Hippocampal formation (tissue), 2 donors: ENCODE measurements at regions not wholly inside any gene's neighbourhood (a gene's known extent, or its start where the extent isn't known, plus 50 kb on each side); places are given as distances from the start of the nearest gene placed in this dataset.

Source experiments
- DNase-seq, 2 donors: peaks; one replicate each; lab custom pipeline; 2025; lab: John Stamatoyannopoulos, UW

GRCh38 chr3:25043749-25044148, 384.3 kb upstream of the RARB start:
- no peak for DNase-seq

DNA sequence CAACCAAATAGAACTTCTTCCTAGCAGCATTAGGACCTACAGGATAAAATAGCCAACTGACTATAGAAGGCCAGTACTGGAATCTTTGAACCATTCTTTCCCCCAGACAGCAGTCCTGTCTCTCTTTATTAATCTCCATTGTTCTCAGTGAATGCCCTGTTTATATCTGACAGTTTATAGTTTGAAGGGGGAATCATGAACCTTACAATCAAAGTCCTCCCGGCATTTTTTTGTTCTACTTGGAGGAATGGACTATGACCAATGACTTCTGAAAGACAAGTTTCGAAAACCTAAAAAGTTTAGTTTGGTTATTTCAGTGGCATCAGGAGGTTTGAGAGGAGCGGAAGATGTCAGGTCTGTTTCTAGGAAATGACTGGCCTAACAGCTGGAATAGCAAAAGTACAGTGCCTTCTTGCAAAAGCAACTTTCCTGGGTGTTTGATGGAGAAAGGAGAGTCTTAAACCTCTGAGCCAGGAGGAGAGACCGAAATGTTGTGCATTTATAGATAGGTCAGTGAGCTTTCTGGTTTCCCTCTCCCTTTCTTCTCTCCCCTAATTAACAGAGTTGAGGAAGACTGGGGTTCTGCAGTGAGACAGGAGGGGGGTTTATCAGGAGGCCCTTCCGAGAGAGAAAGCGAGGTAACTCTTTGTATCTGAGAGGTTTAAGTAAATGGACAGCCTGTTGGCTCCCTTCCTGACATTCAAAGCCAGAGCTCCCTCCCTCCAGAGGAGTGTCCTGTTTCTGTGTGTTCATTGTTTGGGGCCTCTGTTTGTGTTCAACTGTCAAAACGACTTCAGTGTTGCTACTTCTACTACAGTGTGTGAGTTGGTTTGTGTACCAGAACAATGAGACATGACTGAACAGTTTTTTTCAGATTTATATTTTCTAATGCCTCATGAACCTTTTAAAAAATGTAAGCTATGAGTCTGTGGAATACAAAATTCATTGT, 383.0 kb upstream of the RARB start:
- DNase-seq = peak; percentile 34 to 65

GRCh38 chr3:25046911-25047771, 380.9 kb upstream of the RARB start:
- no peak for DNase-seq

- no peak for DNase-seq
Measured at GRCh38 chr3:25049304-25049703, 378.8 kb upstream of the RARB start.

- no peak for DNase-seq
Measured at GRCh38 chr3:25053360-25053759, 374.7 kb upstream of the RARB start.

- no peak for DNase-seq
Measured at GRCh38 chr3:25056036-25056755, 371.9 kb upstream of the RARB start.

- DNase-seq = no peak
Measured at GRCh38 chr3:25056803-25057351, 371.2 kb upstream of the RARB start.

- no peak for DNase-seq
Measured at GRCh38 chr3:25057379-25057778, 370.7 kb upstream of the RARB start.

DNA sequence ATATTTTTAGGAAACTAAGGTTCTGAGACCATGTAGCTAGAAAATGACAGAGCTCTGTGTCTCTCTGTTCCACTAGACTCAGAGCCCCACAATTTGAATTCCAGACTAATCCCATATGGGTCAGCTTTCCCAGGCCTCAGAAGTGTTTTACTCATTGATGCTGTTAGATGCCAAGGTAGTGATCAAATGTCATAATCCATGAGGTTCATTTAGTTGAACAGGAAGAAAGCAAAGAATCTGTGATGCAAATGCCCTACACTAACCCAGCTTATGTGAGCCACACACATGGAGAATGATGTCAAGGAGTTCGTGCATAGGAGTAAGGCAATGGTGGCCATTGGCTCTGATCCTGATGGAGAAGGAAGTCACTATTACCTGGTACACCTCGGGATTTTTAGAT, 363.4 kb upstream of the RARB start:
- DNase-seq = no peak

GRCh38 chr3:25069970-25070369, 358.1 kb upstream of the RARB start:
- DNase-seq = no peak

DNA sequence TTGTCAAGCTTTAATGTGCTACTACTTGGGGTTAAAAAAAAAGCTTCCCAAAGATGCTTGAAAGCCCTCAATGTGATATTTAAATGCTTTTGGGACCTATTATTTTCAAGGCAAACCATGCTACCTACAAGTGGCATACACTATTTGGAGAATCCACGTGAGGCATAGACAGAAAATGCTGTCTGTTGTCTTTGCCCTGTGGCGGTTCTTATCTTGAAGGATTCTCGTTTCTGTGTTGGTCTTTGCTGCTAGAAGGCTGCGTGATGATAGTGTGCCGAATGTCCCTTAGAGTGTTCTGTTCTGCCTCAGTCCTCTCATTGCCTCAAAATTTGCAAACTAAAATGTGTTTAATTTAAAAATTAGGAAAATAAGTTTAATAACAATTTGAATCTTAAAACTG, 356.2 kb upstream of the RARB start:
- no peak for DNase-seq

DNA sequence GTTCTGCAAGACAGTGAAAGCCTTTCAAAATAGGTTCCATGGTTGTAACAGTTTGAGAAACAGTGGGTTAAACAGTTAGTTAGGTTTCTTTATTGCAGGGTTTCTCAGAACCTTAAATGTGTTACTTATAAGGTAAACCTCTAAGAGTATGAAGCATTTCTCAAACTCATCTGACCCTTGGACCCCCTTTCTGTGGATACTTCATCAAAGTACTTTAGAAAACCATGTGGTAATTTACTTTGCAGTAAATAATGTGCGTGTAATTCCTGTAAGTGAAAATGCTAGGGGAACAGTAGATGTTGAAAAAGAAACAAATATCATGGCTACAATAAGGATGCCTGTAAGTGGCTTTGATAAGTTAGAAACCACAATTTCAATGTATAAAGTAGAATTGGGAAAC, 354.6 kb upstream of the RARB start:
- DNase-seq = no peak

DNA sequence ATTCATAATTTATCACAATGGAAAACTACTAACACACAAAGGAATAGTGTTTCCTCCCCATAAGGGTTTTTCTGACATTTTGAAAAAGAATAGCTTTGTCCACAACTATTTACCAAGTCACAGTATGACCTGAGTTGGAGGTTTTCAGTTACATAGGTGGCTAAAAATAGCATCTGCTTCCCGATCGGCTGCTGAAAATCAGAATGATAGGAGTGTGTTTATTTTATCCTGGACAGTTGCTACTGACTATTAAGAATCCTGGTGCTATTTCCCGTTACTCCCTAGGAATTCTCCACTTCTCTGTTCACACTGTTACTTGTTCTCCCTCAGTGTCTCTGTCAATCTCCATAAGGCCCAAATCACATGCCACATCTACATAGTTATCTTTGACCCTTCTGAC, 353.9 kb upstream of the RARB start:
- DNase-seq = no peak

DNA sequence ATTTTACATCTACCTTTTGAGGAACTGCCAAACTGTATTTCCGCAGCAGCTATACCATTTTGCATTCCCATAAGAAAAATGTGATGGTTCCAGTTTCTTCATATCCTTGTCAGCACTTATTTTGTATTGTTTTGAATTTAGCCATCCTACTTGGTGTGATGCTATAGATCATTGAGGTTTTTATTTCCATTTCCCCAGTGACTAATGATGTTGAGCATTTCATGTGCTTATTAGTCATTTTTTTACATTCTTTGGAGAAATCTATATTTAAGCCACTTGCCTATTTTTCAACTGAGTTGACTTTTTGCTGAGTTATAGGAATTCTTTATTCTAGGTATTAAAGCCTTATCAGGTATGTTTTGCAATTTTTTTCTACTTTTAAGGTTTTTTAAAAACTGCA, 347.6 kb upstream of the RARB start:
- no peak for DNase-seq

GRCh38 chr3:25084016-25084415, 344.0 kb upstream of the RARB start:
- DNase-seq = no peak

DNA sequence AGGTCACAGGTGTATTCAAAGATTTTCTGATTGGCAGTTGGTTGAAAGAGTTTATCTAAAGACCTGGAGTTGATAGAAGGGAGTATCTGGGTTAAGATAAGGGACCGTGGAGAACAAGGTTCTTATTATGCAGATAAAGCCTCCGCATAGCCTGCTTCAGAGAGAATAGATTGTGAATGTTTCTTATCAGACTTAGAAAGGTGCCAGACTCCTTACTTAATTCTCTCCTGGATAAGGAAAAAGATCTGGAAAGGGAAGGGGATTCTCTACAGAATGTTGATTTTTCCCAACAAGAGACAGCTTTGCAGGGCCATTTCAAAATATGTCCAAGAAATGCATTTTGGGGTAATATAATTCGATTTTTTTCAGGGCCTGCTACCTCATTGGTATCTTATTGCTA, 341.3 kb upstream of the RARB start:
- no peak for DNase-seq

DNA sequence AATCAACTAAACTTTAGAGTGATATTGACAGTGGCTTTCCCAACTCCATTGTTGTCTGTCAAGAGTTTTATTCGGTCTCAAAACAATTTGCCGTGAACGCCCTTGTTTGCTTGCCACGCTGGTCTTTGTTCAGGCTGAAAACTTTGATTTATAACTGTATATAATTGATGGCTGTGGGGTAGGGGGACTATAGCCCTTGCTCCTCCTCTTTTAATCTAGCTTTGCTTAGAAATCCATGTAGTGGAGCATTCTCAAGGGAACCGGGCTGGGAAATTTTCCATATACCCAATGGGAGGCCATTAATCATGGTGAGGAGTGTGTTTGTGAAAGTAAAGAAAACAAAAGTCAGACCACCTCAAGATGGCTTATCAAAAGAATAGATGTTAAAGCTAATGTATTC, 339.8 kb upstream of the RARB start:
- no peak for DNase-seq

DNA sequence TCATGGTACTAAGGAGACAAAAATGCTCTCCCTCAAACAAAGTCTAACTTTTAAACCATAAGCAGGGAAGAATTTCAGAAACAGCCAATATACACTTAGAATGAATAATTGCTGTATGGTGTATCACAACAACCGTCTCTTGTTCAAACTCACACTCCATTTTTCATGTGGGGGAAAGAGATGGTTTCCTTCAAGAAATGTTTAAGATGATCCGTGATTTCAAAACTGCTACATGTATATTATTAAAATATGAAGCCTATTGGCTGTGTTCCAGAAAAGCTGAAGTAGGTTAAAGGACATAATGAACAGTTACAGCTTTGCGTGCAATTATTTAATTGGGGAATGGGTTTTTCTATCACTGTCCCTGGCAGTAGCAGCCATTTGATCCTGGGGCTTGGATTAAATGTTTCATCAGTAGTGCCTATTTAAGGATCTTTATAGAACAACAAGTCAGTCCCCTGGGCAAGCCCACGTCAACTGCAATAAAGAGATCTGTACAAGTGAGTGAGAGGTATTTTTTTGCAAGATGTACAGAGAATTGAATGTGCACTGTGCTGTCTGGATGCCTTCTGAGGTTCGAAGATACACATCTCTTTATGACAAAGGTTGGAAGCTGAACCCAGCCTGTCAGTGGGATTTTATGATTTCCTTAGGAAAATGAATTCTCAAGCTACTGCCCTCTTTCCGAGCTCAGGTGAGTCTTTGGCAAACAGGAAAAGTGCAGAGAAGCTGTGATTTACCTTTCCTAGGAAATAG, 337.2 kb upstream of the RARB start:
- no peak for DNase-seq

DNA sequence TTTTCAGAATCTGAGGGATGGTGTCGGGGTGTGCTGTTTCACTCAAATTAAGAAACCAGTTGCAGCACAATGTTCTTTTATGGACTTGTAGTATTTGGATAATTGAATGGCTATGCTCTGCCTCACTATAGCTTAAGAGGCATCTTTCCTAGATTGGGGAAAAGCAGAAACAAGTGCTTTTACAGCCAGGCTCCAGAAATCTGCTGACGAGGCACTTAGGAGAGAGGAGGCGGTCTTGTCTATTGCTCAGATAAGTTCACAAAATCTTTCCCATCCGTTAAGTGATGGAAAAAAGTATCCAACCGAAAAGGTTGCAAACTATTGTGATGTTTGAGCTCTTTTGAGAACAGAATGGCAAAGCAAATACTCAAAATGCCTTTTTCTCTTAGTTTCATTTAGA, 336.1 kb upstream of the RARB start:
- DNase-seq = no peak

DNA sequence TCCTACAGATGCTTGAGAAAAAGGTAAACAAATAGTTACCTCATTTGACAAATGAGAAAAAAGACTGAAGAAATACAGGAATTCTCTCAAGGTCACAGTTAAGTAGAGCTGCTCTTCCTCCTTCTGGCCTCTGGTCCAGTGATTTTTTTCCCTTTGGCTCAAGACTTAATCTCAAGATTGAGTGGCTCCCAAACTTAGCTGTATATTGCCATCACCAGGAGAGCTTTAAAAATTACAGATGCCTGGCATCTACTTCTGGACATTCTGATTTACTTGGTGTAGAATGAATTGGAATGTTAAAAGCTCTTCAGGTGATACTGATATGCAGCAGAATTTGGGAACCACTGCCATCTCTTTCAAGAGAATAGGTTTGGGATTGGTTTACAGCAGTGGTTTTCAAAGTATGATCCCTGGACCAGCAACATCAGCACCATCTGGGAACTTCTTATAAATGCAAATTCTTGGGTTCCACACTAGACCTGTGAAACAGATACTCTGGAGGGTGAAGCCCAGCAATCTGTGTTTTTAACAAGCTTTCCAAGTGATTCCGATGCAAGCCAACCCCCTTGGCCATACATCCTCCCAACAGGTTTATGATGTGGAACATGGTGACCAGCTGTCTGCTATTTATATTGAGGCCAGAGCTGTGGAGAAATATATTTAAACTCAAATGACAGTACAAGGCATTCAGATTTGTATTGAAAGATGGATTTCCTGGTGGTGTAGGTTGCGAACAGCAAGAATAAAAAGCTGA, 333.0 kb upstream of the RARB start:
- no peak for DNase-seq

DNA sequence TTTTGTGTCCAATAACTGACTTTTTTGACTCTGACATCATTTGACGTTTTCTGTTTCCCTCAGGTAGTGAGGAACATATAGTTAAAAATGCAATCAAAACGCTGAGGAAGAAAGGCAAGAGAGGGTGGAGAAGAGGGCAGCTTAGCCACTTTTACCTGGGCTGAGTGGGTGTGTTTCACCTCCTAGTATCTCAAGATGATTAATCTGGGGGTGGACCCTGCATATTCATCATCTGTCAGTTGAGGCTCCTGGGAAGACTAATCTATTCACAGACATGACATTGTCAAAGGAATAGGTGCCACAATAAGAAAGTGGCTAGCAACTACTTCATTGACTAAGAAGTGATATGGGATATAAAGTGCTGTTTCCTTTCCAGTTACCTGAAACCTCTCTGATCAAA, 331.5 kb upstream of the RARB start:
- DNase-seq = no peak
